Adrenal gland (tissue), 5 donors: ENCODE measurements at regions not wholly inside any gene's neighbourhood (a gene's known extent, or its start where the extent isn't known, plus 50 kb on each side); places are given as distances from the start of the nearest gene placed in this dataset.

ENCODE experiments used
- CTCF ChIP-seq, 6 experiments: fragments of 450-650 bp in 4 of 6; fragments of 200-600 bp in 2 of 6; sonication (generic) in 1 of 6; IDR thresholded peaks; 1 replicate in 5 of 6; 2 replicates in 1 of 6; pipeline versions ENCODE4 v1.5.1 to v1.8.0; 2016 to 2021; ENCODE audit warnings: antibody characterized with exemption in 6 of 6, mild to moderate bottlenecking in 2 of 6, moderate library complexity in 1 of 6
- POLR2A ChIP-seq, 2 donors: fragments of 450-650 bp; IDR thresholded peaks; one replicate each; pipeline ENCODE4 v1.6.1; 2017; ENCODE audit warnings: antibody characterized with exemption in 2 of 2, mild to moderate bottlenecking in 2 of 2, moderate library complexity in 1 of 2
- donor health status: DM: no; HTN: no; CAD: no.

- TF ChIP-seq POLR2A (IDR thresholded peaks at IDR 0.05) = no peak
- TF ChIP-seq CTCF (IDR thresholded peaks at IDR 0.05) = no peak
Measured at GRCh38 chr12:66741919-66742318, 63.0 kb upstream of the GRIP1 start.
